HG03108 (cell line): ENCODE measurements at regions not wholly inside any gene's neighbourhood (a gene's known extent, or its start where the extent isn't known, plus 50 kb on each side); places are given as distances from the start of the nearest gene placed in this dataset.
"Not testable (repeated sequence)": the region's sequence is repeated elsewhere in the genome, so short reads cannot be mapped to it uniquely, and the experiment has no call there.

ENCODE experiments used
- ATAC-seq: cut with Tn5 transposase; IDR thresholded peaks from one replicate; pipeline ENCODE4 v1.9.1; 2021; ENCODE audit warnings: moderate library complexity; ENCODE audit not compliant: unreplicated experiment

DNA sequence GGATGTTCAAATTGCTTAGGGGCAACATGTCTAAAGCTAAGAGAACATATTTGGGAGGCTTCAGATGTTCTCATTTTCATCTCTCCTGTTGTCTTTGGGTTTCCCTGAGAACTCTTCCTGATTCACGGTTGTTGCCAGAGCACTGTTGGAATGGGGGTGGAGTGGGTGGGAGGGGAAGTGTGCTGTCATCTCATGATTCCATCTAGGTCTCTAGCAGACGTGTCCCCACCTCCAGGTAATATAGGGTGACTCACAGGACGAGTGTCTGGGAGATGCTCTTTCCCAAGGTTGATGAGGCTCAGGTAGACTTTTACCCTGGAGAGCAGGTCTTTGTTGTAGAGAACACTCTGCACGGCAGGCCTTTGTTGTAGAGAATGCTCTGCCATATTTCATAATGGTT is 636.9 kb downstream of the QKI start:
- ATAC-seq = no peak

- no peak for ATAC-seq
Observed at GRCh38 chr6:164049517-164049988, 635.0 kb downstream of the QKI start.

- ATAC-seq = no peak
Observed at GRCh38 chr6:164048840-164049516, 634.5 kb downstream of the QKI start.

GRCh38 chr6:164045082-164045481 is 630.6 kb downstream of the QKI start:
- no peak for ATAC-seq

GRCh38 chr6:164043656-164044055 is 629.1 kb downstream of the QKI start:
- ATAC-seq = not testable (repeated sequence)

DNA sequence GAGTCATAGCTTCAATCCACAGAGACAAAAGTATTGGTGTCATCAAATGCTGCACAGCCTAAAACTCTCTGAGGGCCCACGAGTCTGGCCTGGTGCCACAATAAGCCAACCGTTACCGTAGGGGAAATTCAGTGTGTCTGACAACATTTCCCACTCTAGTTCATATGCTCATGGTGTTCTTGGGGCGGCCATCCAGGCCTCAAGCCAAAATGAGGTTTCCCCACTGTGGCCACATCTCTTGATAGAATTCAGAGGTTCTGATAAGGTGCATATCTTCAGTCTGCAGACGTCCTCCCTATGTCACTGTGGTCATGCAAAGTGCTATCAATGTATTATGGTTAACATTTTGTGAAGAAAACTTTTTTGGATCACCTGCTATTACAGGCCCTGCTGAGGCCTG is 627.7 kb downstream of the QKI start:
- no peak for ATAC-seq

DNA sequence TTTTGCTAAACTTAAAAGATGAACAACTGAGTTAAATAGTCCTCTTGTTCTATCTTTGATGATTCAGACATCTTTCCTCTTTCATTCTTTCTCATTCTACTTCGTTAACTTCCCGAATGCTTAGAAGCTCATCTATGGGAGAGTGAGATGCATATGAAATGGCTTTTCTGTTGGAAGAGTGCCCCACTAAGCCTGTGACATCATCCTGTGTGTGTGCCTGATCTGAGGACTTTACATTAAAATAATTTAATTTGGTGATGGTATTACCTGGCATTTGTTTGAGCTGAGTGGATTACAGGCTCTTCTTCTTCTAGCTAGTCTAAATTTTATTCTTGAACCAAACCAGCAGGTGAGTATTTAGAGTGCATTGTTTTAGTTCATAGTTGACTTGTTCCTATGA is 626.5 kb downstream of the QKI start:
- no peak for ATAC-seq

DNA sequence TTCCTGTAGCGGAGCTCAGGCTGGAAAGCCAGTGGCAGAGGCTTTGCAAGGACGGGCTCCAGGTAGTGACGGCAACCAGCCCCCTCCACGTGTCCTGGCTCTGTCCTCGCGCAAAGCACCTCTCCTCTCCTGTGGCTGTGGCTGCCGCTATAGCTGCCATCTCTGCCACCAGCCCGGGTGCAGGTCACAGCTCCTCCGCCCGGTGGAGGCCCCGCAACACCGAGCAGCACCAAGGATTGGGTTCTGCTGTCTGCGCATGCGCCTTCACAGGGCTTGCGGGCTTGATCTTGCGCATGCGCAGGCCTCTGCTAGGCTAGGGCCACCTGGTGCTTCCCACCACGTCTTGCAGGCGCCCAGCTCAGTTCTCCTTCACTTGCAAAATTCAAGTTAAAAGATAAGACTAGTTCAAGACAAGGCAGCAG is 625.4 kb downstream of the QKI start:
- ATAC-seq = no peak

GRCh38 chr6:164037171-164037870 is 622.8 kb downstream of the QKI start:
- ATAC-seq = no peak

DNA sequence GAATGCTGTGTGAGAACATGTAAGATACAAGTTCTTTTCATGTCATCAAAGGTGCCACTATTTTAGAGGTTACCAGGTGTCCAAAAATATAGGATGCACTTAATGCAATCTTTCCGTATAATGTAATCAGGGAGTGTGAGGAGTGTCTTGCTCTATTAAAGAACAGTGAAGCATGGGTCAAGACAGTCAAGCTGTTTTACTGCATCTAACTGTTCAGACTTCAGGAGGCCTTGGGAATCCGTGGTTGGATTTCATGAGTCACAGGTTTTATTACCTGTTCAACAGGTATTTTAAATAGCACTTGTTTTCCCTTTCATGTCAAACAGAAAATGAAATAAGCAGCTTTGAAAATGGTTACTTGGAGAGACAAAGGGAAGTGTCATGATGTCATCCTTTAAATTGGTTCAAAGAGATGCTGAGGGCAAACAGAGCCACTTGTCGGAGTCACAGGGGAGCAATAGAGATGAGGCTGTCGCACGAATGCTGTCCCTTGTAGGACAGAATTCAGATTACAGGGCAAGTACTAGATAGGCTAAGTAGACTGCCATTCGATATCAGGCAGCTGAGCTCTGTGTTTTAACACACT is 621.5 kb downstream of the QKI start:
- no peak for ATAC-seq

DNA sequence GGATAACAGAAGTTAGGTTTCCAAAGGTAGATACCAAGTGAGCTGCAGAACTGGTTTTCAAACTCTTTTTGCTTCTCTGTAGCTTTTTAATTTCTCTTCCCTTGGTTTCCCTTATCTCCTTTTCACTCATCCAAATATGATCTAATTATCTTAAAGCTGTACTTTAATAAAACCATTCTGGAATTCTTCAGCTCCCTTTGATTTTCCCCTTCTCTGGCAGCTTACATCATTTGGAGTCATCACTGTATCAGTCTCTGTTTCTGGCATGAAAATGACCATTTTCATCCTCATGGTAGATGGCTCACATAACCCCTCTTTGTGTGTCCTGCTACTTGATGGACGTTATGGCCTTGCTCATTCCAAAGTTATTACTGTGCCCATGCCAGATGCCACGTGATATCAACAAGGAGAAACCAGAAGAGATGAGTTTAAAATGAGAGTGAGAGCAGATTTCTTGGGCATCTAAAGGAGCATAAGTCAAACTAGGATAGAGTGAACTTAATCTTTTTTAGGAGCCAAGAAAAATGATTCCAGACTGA is 620.2 kb downstream of the QKI start:
- no peak for ATAC-seq

GRCh38 chr6:164025180-164025579 is 610.7 kb downstream of the QKI start:
- no peak for ATAC-seq

DNA sequence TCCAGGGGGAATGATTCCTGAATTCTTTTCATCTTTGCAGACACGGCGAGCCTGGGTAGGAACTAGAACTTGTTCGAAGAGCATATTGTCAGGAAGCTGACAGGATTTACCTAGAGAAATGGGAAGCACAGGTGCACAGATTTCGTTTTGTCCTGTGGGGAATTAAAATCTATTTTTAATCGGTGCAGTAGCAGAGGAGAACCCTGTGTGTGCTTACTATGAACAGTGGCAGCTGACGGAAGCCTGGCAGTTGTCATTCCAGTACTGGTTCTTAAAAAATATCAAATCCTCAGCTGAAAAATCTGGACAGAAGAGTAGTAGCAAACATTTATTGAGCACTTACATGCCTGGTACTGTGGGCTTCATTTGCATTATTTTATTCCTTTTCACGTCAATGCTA is 609.0 kb downstream of the QKI start:
- ATAC-seq = no peak

DNA sequence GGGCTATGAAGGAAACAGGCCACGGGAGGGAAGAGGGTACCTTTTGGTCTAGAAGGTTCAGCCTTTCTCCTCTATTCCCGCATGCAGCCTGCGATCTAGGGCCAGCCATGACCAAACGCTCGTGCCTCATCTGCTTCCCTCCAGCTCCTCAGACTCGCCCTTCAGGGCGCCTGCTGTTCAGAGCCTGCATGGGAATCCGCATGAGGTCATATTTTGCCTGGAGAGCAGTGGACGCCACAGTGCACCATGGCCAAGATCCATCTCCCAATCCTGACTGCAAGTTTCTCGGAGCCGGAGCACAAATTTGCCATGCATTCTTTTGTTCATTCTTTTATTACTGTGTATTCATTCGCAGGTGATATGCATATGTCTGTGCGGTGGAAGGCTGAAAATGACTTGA is 608.1 kb downstream of the QKI start:
- ATAC-seq = no peak

DNA sequence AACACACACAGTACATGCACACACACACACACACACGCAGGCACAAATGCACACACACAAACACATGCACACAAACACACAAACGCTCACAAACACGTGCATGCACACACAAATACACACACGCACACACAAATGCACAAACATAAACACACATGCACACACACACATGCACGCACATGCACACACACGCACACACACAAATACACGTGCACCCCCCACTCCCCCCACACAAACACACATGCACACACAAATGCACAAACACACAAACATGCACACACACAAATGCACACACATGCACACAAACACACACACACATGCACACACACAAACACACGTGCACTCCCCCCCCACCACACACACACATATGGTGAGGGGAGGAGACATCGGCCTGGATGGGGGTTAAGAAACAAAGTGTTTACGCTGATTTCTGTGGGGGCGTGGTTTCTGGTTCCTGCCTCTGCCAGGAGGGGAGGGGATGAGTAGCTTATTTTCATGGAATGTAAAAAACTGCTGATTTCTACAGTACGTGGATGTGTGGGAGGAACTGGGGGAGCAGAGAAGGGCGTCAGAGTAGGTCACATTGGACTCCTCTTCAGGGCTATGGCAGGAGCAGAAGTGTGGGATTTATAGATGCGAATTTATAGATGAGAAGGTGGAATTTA is 607.2 kb downstream of the QKI start:
- no peak for ATAC-seq

DNA sequence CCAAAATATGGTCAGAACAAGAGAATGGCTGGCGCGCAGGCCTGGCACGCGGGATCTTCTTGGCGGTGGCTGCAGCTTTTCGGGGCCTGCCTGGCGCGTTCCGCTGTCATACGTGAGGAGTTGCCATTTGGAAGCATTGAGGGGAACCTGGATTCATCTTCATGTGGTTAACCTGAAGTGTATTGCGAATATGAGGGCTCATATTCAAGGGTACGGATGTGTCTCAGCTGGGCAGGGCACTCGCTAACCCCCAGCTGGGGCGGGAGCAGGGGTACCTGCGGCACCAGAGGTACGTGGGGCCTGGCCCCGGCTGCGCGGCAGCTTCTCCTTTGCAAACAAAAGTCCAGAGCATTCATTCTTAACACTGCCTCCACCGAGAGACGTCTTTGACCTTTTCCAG is 605.6 kb downstream of the QKI start:
- ATAC-seq = no peak

GRCh38 chr6:164018133-164018532 is 603.6 kb downstream of the QKI start:
- ATAC-seq = no peak

GRCh38 chr6:164016056-164016455 is 601.5 kb downstream of the QKI start:
- no peak for ATAC-seq

- no peak for ATAC-seq
Observed at GRCh38 chr6:164015088-164015484, 600.6 kb downstream of the QKI start.

DNA sequence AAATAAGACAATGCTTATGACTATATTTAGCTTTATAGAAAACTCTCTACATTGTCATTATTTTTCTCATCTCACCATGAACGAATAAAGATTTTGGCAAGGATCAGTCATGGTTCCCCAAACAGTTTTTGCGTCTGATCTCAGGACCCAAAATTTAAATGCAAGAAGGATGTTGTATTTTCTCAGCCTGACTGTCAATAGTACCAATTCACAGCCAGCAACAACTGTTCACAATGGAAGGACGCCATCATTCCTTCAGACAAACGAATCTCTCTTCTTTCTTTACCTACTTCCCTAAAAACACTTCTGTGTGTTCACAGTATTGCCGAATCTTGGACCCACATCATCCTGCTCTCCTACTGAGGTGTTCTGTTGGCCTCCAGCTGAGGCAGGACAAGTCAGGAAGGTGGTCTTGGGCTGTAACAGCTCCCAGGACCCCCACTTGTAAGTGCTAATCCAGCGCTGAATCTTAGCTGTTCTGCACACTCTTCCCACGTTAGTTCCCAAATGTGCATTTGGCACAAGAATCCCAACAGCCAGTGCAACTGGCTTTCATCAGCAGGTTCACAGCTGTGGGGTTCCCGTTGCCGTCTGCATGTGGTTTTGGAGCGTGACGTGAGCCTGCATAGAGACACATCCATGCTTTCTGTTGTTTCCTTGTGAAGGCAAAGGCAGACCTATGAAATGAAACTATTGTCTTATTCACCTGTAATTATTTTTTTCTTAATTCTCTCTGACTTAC is 600.0 kb downstream of the QKI start:
- ATAC-seq = no peak
